ENCODE measurements at regions not wholly inside any gene's neighbourhood (a gene's known extent, or its start where the extent isn't known, plus 50 kb on each side); places are given as distances from the start of the nearest gene placed in this dataset.

DNA sequence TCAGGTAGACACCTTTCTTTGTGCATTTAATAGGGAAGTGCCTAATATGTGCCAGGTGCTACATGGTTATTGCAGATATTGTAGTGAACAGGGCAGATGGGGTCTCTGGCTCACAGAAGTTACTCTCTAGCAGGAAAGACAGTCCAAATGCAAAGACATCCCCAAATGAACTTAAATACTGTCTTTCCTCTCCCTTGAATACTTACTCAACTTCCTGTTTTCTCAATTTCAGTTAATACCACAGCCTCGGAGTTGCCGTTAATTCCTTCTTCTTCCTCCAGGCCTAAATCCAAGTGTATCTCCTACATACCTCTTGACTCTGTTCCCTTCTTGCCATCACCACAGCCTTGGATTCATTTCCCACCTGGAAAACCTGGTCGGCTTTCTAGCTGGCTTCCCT is 134.3 kb upstream of the SESN3 start:
- peak overlapping the region; percentile 6 to 7 for H3K4me3 ChIP-seq (ENCODE audit: low read depth in 1 of 2, low read length in 1 of 2)
- peaks cover 61 to 63% of the 10 kb centered on the region in 2 experiments for H3K4me1 ChIP-seq (ENCODE audit: control insufficient read depth in 1 of 2, insufficient read depth in 1 of 2, low read depth in 1 of 2, low read length in 1 of 2)
- H3K36me3 ChIP-seq: no peaks in the 10 kb centered on the region
- no peaks in the 10 kb centered on the region for H3K9me3 ChIP-seq
- H3K27ac ChIP-seq: peak overlapping the region; percentile 53
- TF ChIP-seq, protein P1, sequence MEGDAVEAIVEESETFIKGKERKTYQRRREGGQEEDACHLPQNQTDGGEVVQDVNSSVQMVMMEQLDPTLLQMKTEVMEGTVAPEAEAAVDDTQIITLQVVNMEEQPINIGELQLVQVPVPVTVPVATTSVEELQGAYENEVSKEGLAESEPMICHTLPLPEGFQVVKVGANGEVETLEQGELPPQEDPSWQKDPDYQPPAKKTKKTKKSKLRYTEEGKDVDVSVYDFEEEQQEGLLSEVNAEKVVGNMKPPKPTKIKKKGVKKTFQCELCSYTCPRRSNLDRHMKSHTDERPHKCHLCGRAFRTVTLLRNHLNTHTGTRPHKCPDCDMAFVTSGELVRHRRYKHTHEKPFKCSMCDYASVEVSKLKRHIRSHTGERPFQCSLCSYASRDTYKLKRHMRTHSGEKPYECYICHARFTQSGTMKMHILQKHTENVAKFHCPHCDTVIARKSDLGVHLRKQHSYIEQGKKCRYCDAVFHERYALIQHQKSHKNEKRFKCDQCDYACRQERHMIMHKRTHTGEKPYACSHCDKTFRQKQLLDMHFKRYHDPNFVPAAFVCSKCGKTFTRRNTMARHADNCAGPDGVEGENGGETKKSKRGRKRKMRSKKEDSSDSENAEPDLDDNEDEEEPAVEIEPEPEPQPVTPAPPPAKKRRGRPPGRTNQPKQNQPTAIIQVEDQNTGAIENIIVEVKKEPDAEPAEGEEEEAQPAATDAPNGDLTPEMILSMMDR (IDR thresholded peaks at IDR 0.05): no peak
- no peaks in the 10 kb centered on the region for H3K27me3 ChIP-seq

DNA sequence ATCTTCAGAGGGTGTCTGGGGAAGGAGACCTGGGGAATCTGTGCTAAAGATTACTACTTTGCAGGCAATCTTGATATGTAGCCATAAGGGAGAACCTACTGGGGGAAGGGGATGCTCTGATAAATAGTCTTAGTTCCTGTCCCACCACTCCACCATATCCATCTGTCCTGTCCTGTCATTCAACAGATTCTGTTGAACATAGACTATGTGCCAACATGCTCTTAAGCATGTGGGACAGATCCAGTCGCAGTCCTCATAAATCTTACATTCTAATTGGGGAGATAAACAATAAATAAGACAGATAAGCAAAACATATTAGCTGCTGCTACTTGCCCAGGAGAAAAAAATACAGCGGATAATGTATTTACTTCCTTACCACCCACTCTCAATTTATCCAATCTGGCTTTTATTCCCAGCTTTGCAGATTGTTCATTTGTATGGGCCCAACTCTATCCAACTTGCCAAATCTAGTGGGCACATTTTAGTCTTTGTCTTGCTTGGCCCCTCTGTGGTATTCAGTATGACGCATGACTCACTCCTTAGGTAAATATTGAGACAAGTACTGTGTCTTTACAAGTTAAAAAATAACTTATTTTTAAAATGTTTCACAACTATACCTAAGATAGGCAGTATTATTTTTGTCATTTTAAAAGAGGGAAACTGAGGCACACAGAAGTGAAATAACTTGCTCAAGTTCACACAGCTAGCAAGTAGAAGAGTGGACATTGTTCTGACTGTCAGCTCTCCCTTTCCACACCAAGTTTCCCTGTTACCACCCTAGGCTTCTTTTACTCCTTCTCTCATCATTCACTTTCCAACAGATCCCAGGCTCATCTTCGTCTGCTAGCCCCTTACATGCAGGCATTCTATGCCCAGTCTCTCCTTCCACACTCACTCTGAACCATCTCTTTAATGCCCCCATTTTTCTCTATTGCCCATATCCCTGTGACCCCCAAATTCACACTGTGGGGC is 133.6 kb upstream of the SESN3 start:
- TF ChIP-seq, protein P1 (IDR thresholded peaks at IDR 0.05): no peak
- Histone ChIP-seq H3K36me3 (no peaks in the 10 kb centered on the region), H3K27ac (peak overlapping the region; percentile 53), H3K4me3 (ENCODE audit: low read depth in 1 of 2, low read length in 1 of 2) (peak overlapping the region in 1 of 2 experiments; percentile 7), H3K27me3 (no peaks in the 10 kb centered on the region), H3K4me1 (ENCODE audit: control insufficient read depth in 1 of 2, insufficient read depth in 1 of 2, low read depth in 1 of 2, low read length in 1 of 2) (peaks cover 68 to 69% of the 10 kb centered on the region in 2 experiments), H3K9me3 (no peaks in the 10 kb centered on the region)

DNA sequence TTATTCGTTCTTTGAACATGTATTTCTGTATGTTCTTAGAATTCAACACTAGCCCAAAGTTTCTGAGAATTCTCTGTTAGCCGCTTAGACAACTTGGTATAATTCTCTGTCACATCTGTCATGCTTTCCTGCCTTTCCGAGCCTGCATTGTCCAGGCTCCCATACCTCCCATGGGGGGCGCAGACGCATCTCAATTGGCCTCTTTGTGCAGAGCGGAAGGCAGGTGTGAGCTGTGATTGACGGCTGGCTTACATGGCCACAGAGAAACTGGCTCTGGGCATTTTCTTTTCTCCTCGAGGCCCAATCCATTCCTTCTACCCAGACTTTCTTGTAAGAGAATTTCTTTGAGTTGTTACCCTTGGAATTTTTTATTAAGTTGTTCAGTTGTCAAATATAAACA is 132.7 kb upstream of the SESN3 start:
- no peaks in the 10 kb centered on the region for H3K27me3 ChIP-seq
- H3K36me3 ChIP-seq: no peaks in the 10 kb centered on the region
- H3K4me3 ChIP-seq (ENCODE audit: low read depth in 1 of 2, low read length in 1 of 2): no peak overlapping the region
- TF ChIP-seq, protein P1 (IDR thresholded peaks at IDR 0.05): no peak
- no peaks in the 10 kb centered on the region for H3K9me3 ChIP-seq
- peak overlapping the region; percentile 70 for H3K27ac ChIP-seq
- peaks cover 77 to 78% of the 10 kb centered on the region in 2 experiments for H3K4me1 ChIP-seq (ENCODE audit: control insufficient read depth in 1 of 2, insufficient read depth in 1 of 2, low read depth in 1 of 2, low read length in 1 of 2)

DNA sequence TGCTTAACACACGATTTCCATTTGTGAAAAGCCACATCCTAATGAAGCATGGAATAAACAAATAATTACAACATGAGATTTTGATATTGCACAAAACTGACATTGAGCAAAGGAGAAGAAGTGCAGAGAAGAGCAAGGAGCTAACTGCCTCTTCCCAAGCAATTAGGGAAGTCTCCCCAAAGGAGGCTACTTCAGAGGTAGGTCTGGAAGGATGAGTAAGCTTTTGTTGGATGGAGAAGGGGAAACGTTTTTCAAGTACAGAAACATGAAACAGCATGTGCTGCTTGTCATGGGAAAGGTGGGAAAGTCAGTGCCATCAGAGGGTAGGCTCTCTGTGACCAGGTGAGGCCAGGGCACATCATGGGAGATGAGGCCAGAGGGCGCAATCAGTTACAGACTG is 132.2 kb upstream of the SESN3 start:
- Histone ChIP-seq H3K36me3 (no peaks in the 10 kb centered on the region), H3K27me3 (no peaks in the 10 kb centered on the region), H3K27ac (peak overlapping the region; percentile 70), H3K9me3 (no peaks in the 10 kb centered on the region), H3K4me3 (ENCODE audit: low read depth in 1 of 2, low read length in 1 of 2) (no peak overlapping the region), H3K4me1 (ENCODE audit: control insufficient read depth in 1 of 2, insufficient read depth in 1 of 2, low read depth in 1 of 2, low read length in 1 of 2) (peaks cover 82 to 84% of the 10 kb centered on the region in 2 experiments)
- TF ChIP-seq, protein P1 (IDR thresholded peaks at IDR 0.05): no peak

DNA sequence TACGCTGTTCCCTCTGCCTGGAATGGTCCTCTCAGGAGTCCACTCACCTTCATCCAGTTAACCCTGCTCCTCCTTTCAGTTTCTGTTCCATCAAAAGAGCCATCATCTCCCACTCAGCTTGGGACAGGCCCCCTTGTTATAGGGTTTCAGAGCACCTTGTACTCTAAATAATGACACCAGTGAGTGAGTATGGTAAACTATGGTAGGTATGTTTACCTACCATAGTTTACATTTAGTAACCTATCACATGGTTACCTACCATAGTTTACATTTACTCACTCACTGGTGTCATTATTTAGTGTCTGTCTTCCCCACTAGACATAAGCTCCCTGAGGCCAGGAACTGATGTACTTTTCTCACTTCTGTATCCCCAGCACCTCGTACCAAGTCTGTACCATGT is 130.2 kb upstream of the SESN3 start:
- Histone ChIP-seq H3K4me3 (ENCODE audit: low read depth in 1 of 2, low read length in 1 of 2) (no peak overlapping the region), H3K4me1 (ENCODE audit: control insufficient read depth in 1 of 2, insufficient read depth in 1 of 2, low read depth in 1 of 2, low read length in 1 of 2) (peaks cover 84 to 87% of the 10 kb centered on the region in 2 experiments), H3K27me3 (no peaks in the 10 kb centered on the region), H3K27ac (peak overlapping the region; percentile 70), H3K36me3 (no peaks in the 10 kb centered on the region), H3K9me3 (no peaks in the 10 kb centered on the region)
- TF ChIP-seq, protein P1 (IDR thresholded peaks at IDR 0.05): no peak
